ENCODE measurements at regions not wholly inside any gene's neighbourhood (a gene's known extent, or its start where the extent isn't known, plus 50 kb on each side); places are given as distances from the start of the nearest gene placed in this dataset.

DNA sequence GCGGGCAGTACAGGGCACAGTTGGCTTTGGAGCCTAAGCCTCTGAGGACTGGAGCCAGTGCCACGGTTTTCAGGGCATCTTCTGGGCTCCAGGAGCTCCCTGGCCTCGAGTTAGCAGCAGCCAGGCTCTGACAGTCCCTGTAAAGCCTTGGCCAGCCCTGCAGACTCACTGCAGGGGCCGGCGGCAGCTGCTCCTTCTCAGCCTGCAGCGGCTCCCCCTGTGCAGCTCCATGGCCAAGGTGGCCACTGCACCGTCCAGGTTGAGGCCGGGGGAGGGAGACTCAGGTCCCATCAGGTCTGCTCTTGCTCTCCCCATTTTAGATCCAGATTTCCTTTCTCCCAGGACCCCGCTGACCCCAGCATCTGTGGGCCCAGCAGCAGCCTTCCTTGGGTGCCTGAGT is 1461.1 kb downstream of the BRD1 start:
- no peaks in the 10 kb centered on the region for H3K27me3 ChIP-seq (replicated peaks; ENCODE audit: control insufficient read depth, insufficient read depth, low read length)
- no peak overlapping the region for H3K4me3 ChIP-seq (replicated peaks; ENCODE audit: low read depth, low read length)
- TF ChIP-seq, protein P1, sequence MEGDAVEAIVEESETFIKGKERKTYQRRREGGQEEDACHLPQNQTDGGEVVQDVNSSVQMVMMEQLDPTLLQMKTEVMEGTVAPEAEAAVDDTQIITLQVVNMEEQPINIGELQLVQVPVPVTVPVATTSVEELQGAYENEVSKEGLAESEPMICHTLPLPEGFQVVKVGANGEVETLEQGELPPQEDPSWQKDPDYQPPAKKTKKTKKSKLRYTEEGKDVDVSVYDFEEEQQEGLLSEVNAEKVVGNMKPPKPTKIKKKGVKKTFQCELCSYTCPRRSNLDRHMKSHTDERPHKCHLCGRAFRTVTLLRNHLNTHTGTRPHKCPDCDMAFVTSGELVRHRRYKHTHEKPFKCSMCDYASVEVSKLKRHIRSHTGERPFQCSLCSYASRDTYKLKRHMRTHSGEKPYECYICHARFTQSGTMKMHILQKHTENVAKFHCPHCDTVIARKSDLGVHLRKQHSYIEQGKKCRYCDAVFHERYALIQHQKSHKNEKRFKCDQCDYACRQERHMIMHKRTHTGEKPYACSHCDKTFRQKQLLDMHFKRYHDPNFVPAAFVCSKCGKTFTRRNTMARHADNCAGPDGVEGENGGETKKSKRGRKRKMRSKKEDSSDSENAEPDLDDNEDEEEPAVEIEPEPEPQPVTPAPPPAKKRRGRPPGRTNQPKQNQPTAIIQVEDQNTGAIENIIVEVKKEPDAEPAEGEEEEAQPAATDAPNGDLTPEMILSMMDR (IDR thresholded peaks at IDR 0.05; ENCODE audit: insufficient read depth, low read length, poor library complexity, severe bottlenecking) = no peak
- no peak for DNase-seq (ENCODE audit: extremely low read depth, insufficient read length)
- no peaks in the 10 kb centered on the region for H3K36me3 ChIP-seq (ENCODE audit: control insufficient read depth, insufficient read depth, low read length)

DNA sequence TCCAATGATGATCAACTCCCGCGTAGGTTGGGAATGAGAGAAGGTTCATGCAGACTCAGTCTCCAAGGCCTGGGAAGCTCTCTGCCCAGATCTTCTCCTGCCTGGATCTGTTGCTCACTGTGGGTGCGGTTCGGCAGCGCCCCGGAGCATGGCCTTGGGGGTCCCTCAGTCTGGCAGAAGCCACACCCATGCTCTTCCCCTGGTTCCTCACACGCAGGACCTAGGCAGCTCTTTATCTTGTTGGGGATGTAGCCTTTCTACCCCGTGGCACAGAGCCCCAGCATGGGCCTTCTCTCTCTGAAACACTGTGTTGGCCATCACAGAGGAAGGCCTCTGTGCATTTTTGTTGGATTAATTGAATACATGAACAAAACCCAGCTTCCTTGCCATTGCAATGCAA is 1461.6 kb downstream of the BRD1 start:
- TF ChIP-seq, protein P1 (IDR thresholded peaks at IDR 0.05; ENCODE audit: insufficient read depth, low read length, poor library complexity, severe bottlenecking) = no peak
- DNase-seq (ENCODE audit: extremely low read depth, insufficient read length) = no peak
- Histone ChIP-seq H3K36me3 (ENCODE audit: control insufficient read depth, insufficient read depth, low read length) (no peaks in the 10 kb centered on the region), H3K4me3 (replicated peaks; ENCODE audit: low read depth, low read length) (no peak overlapping the region), H3K27me3 (replicated peaks; ENCODE audit: control insufficient read depth, insufficient read depth, low read length) (no peaks in the 10 kb centered on the region)

DNA sequence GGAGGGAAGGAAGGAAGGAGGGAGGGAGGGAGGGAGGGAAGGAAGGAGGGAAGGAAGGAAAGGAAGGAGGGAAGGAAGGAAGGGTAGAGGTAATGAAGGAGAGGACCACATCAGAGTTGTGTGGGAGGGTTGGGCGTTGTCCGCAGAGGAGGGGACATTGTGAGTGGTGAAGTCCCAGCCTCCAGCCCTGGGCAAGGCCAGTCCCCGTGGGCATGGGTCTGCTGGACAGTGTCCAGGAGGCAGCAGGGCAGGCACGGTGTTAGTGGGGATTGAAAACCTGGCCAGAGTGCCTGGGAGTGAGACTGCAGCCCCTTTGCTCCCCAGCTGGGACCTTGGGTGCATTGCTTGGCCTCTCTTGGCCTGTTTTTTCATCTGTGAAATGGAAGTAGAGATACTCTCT is 1462.3 kb downstream of the BRD1 start:
- DNase-seq (ENCODE audit: extremely low read depth, insufficient read length) = no peak
- H3K36me3 ChIP-seq (ENCODE audit: control insufficient read depth, insufficient read depth, low read length) = no peaks in the 10 kb centered on the region
- H3K4me3 ChIP-seq (replicated peaks; ENCODE audit: low read depth, low read length) = no peak overlapping the region
- TF ChIP-seq, protein P1 (IDR thresholded peaks at IDR 0.05; ENCODE audit: insufficient read depth, low read length, poor library complexity, severe bottlenecking) = no peak
- no peaks in the 10 kb centered on the region for H3K27me3 ChIP-seq (replicated peaks; ENCODE audit: control insufficient read depth, insufficient read depth, low read length)

DNA sequence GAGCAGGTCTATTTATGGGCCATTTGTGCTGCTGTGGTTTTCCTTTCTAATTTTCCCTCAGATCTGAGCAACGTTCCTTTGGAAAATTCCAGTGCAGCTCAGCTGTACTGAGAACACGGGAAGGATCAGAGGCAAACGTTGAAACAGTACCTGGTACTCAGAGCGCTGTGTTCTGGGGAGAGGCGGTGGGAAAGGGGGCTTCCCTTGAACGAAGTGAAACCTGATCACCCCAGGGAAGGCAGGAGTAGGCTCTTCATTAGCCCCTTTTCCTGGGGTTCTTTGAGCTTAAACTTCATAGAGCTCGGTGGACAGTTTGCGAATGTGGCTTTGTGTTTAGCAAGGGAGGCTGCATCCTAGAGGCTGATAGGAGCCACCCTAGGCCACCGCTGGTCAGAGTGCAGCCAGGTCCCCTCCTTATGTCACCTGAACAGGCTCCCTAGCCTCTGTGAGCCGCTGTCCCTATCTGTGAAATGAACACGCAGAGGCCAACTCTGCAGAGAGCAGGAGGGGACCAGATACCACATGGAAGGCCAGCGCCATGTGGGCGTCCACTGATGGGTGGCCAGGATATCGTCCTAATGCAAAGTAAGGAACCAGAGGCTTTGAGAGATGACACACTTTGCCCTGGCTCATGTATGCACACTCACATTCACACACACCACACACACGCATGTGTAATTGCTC is 1464.8 kb downstream of the BRD1 start:
- Histone ChIP-seq H3K36me3 (ENCODE audit: control insufficient read depth, insufficient read depth, low read length) (no peaks in the 10 kb centered on the region), H3K27me3 (replicated peaks; ENCODE audit: control insufficient read depth, insufficient read depth, low read length) (no peaks in the 10 kb centered on the region), H3K4me3 (replicated peaks; ENCODE audit: low read depth, low read length) (no peak overlapping the region)
- TF ChIP-seq, protein P1 (IDR thresholded peaks at IDR 0.05; ENCODE audit: insufficient read depth, low read length, poor library complexity, severe bottlenecking) = no peak
- no peak for DNase-seq (ENCODE audit: extremely low read depth, insufficient read length)

DNA sequence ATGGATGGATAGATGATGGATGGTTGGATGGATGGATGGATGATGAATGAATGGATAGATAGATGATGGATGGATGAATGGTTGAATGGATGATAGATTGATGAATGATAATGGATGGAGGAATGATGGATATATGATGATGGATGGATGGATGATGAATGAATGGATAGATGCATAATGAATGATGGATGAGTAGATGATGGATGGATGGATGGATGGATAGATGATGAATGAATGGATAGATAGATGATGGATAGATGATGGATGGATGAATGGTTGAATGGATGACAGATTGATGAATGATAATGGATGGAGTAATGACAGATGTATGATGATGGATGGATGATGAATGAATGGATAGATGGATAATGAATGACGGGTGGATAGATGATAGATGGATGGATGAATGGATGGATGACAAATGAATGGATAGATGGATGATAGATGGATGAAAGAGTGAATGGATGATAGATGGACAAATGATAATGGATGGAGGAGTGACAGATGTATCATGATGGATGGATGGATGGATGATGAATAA is 1466.5 kb downstream of the BRD1 start:
- no peaks in the 10 kb centered on the region for H3K27me3 ChIP-seq (replicated peaks; ENCODE audit: control insufficient read depth, insufficient read depth, low read length)
- DNase-seq (ENCODE audit: extremely low read depth, insufficient read length) = no peak
- TF ChIP-seq, protein P1 (IDR thresholded peaks at IDR 0.05; ENCODE audit: insufficient read depth, low read length, poor library complexity, severe bottlenecking) = no peak
- H3K36me3 ChIP-seq (ENCODE audit: control insufficient read depth, insufficient read depth, low read length) = no peaks in the 10 kb centered on the region
- no peak overlapping the region for H3K4me3 ChIP-seq (replicated peaks; ENCODE audit: low read depth, low read length)

DNA sequence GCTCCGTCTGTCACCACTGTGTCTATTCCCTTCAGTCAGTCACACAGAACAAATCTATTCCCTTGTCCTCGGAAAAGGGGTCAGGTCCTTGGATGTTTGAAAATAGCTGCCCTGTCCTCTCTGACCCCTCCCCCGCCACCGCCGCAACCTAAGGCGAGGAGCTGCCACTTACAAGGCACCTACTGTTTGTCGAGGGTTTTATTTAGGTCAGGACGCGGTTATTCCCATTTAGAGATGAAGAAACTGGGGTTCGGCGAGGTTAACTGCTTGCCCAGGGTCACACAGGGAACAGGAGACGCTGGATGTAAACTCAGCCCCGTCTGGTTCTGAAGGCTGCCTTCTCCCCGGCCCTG is 1468.1 kb downstream of the BRD1 start:
- TF ChIP-seq, protein P1 (IDR thresholded peaks at IDR 0.05; ENCODE audit: insufficient read depth, low read length, poor library complexity, severe bottlenecking) = no peak
- no peak overlapping the region for H3K4me3 ChIP-seq (replicated peaks; ENCODE audit: low read depth, low read length)
- H3K36me3 ChIP-seq (ENCODE audit: control insufficient read depth, insufficient read depth, low read length) = no peaks in the 10 kb centered on the region
- no peaks in the 10 kb centered on the region for H3K27me3 ChIP-seq (replicated peaks; ENCODE audit: control insufficient read depth, insufficient read depth, low read length)
- no peak for DNase-seq (ENCODE audit: extremely low read depth, insufficient read length)
